HL-60/S4 (cell line): ENCODE measurements at regions not wholly inside any gene's neighbourhood (a gene's known extent, or its start where the extent isn't known, plus 50 kb on each side); places are given as distances from the start of the nearest gene placed in this dataset.
"Not testable (repeated sequence)": the region's sequence is repeated elsewhere in the genome, so short reads cannot be mapped to it uniquely, and the experiment has no call there.

Source experiments
- in situ Hi-C: fragments of 300-500 bp; cut with MboI; formaldehyde crosslinking; loops from 2 replicates; pipeline ENCODE4 v1.14.3; 2022; ENCODE audit warnings: low sequenced_read_pairs

GRCh38 chr17:71777048-71777640 is 343.7 kb upstream of the SOX9 start:
- in situ Hi-C loops, result no loop called here

DNA sequence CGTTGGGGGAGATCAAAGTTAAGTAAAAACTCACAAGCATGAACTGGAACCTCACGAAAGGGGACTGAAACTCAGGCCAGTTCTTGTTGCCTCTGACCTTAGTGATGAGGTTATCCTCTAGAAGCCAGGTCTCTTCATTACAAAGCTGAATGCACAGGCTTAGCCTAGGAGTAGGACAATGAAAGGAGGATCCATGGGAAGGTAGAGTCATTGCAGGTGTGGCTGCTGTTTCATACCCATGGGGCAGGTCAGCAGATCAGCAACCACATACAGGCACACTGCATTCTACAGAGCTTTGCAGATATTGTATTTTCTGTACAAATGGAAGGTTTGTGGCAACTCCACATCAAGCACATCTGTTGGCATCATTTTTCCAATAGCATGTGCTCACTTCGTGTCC is 341.3 kb upstream of the SOX9 start:
- in situ Hi-C loops, result no loop called here

DNA sequence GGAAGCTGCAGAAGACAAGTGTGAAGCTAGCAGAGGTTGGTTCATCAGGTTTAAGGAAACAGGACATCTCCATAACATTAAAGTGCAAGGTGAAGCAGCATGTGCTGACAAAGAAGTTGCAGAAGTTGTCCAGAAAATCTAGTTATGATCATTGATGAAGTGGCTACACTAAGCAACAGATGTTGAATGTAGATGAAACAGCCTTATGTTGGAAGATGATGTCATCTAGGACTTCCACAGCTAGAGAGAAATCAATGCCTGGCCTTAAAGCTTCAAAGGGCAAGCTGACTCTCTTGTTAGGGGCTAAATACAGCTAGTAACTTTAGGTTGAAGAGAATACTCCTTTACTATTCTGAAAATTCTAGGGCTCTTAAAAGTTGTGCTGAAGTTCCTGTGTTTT is 340.2 kb upstream of the SOX9 start:
- in situ Hi-C loops, result no loop called here

- in situ Hi-C loops, result not testable (repeated sequence)
Measured at GRCh38 chr17:71782021-71782420, 338.8 kb upstream of the SOX9 start.

DNA sequence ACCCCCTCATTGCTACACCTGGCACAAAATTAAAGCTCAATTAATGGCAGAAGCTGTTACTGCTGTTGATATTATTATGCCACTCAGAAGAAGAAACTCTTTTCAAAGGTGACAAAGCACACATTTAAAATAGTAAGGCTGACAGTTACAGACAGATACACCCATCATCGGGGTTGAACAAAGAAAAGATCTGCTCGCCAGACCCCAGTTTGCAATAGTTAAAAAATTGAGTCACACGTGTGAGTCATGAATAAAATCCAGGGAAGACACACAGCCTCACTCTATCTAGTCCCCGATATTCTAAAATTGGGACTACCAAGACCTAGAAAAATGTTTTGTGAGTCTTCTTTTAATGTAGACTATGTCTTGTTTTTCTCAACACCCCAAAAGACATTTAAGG is 330.0 kb upstream of the SOX9 start:
- in situ Hi-C loops, result no loop called here

- in situ Hi-C loops, result no loop called here
Measured at GRCh38 chr17:71791311-71791710, 329.5 kb upstream of the SOX9 start.

DNA sequence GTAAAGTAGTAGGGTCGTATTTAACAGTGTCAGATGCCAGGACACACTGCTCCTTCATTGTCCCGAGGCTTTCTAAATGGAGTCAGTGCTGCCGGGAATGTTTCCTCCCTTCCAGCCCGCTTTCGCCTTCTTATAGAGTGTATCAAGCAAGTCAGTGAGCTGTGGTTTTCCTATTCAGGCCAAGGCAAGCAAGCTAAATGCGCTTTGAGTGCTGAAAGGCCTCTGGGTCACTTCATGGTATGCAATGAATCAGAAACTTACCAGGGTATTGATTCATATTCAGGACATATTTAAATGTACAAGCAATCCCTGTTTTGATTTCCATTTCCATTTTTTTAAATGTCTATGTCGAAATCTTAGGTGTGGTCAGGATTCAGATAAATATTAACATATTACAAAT is 327.9 kb upstream of the SOX9 start:
- in situ Hi-C loops, result no loop called here

GRCh38 chr17:71793518-71793917 is 327.3 kb upstream of the SOX9 start:
- in situ Hi-C loops, result no loop called here

- in situ Hi-C loops, result no loop called here
Measured at GRCh38 chr17:71798701-71799100, 322.1 kb upstream of the SOX9 start.

- in situ Hi-C loops, result no loop called here
Measured at GRCh38 chr17:71799657-71800056, 321.2 kb upstream of the SOX9 start.

GRCh38 chr17:71801301-71801700 is 319.5 kb upstream of the SOX9 start:
- in situ Hi-C loops, result no loop called here

- in situ Hi-C loops, result no loop called here
Measured at GRCh38 chr17:71802663-71803062, 318.2 kb upstream of the SOX9 start.

- in situ Hi-C loops, result no loop called here
Measured at GRCh38 chr17:71803656-71804284, 317.1 kb upstream of the SOX9 start.

DNA sequence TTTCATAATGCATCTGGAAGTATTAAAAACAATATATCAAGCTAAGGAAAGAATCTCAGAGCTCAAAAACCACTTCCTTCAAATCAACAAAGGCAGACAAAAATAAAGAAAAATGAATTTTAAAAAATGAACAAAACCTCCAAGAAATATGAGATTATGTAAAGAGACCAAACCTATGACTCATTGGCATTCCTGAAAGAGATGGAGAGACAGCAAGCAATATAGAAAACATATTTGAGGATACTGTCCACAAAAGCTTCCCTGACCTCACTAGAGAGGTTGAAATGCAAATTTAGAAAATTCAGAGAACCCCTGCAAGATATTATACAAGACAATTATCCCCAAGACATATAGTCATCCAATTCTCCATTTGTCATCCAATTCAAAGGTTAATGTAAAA is 311.3 kb upstream of the SOX9 start:
- in situ Hi-C loops, result no loop called here

- in situ Hi-C loops, result not testable (repeated sequence)
Measured at GRCh38 chr17:71813861-71814260, 307.0 kb upstream of the SOX9 start.

GRCh38 chr17:71821511-71821910 is 299.3 kb upstream of the SOX9 start:
- in situ Hi-C loops, result no loop called here

GRCh38 chr17:71824671-71825070 is 296.1 kb upstream of the SOX9 start:
- in situ Hi-C loops, result no loop called here

DNA sequence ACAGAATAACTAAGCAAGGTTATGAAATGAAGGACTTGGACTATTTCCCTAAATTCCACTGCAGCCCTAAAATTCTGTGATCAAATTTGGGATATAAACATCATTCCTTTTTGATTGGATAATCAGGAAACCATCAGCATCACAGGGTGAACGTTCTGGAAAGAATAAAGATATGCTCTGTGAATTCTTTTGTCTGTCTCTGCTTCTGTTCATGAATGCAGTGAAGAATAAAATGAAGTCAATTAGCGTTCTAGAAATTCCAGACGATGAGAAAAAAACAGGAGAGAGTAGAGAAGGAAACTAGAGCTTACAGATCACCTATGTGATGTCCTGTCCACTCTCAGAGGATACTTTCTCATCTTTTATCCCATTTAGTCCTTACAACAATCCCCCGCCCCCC is 295.1 kb upstream of the SOX9 start:
- in situ Hi-C loops, result no loop called here

DNA sequence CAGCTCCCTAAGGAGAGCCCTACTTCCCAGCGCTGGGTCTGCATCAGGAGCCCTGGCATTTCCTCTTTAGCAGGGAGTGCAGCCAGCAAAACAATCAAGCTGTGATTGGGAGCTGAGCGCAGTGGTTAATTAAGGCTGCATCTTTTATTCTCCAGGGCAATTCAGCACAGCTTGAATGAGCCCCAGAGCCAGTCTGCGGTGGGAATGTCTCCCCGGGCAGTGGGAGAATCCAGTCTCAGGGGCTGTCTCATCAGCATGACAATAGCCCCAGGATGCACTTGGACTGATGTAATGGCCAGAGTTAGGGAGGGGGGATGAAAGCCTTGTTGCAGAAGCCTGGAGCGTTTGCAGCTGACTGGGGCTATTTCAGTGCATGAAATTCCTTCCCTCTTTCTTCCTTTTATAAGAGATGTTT is 292.6 kb upstream of the SOX9 start:
- in situ Hi-C loops, result no loop called here

- in situ Hi-C loops, result no loop called here
Measured at GRCh38 chr17:71830866-71831265, 290.0 kb upstream of the SOX9 start.

- in situ Hi-C loops, result no loop called here
Measured at GRCh38 chr17:71842986-71843385, 277.8 kb upstream of the SOX9 start.

GRCh38 chr17:71845337-71845736 is 275.5 kb upstream of the SOX9 start:
- in situ Hi-C loops, result no loop called here

DNA sequence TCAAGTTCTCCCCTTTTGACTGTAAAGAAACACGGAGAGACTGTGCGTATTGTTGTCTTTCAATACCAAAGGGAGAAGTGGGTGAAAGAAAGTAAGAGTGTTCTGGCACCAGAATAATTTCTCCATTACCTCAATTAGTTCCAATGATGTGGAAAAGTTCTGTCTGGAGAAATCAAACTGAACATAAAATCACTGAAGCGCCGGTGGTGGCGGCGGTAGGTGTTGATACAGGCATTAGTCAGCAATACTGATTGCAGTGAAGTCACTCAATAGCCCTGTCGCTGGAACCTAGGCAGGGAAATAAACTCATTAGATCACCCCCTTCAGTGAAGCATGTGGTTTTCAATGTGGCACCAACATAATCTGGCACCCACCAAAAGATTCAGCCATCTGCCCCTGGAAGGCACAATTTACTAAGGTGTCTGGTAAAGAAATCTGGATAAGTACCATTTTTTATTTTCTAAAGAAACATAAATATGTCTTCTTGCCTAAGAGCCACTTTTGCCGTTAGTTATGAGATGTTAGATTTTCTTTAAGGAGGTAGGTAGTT is 274.2 kb upstream of the SOX9 start:
- in situ Hi-C loops, result no loop called here
